ENCODE measurements at regions not wholly inside any gene's neighbourhood (a gene's known extent, or its start where the extent isn't known, plus 50 kb on each side); places are given as distances from the start of the nearest gene placed in this dataset.

- no peak for TF ChIP-seq TAF1 (IDR thresholded peaks at IDR 0.05; ENCODE audit: borderline replicate concordance, insufficient read depth, low read length)
- TF ChIP-seq POLR2AphosphoS5 (IDR thresholded peaks at IDR 0.05; ENCODE audit: low read depth, low read length), result no peak
- no peak for TF ChIP-seq SIN3A (IDR thresholded peaks at IDR 0.05; ENCODE audit: borderline replicate concordance, insufficient read depth, low read length)
- TF ChIP-seq, protein P1, sequence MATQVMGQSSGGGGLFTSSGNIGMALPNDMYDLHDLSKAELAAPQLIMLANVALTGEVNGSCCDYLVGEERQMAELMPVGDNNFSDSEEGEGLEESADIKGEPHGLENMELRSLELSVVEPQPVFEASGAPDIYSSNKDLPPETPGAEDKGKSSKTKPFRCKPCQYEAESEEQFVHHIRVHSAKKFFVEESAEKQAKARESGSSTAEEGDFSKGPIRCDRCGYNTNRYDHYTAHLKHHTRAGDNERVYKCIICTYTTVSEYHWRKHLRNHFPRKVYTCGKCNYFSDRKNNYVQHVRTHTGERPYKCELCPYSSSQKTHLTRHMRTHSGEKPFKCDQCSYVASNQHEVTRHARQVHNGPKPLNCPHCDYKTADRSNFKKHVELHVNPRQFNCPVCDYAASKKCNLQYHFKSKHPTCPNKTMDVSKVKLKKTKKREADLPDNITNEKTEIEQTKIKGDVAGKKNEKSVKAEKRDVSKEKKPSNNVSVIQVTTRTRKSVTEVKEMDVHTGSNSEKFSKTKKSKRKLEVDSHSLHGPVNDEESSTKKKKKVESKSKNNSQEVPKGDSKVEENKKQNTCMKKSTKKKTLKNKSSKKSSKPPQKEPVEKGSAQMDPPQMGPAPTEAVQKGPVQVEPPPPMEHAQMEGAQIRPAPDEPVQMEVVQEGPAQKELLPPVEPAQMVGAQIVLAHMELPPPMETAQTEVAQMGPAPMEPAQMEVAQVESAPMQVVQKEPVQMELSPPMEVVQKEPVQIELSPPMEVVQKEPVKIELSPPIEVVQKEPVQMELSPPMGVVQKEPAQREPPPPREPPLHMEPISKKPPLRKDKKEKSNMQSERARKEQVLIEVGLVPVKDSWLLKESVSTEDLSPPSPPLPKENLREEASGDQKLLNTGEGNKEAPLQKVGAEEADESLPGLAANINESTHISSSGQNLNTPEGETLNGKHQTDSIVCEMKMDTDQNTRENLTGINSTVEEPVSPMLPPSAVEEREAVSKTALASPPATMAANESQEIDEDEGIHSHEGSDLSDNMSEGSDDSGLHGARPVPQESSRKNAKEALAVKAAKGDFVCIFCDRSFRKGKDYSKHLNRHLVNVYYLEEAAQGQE (IDR thresholded peaks at IDR 0.05; ENCODE audit: insufficient read depth in 1 of 2, low read depth in 2 of 2, low read length in 2 of 2), result no peak
- no peak for TF ChIP-seq FOXP2 (optimal IDR thresholded peaks at IDR 0.05; ENCODE audit: borderline replicate concordance, extremely low read depth, extremely low read length, insufficient read depth)
Observed at GRCh38 chr2:136497709-136498108, 267.6 kb upstream of the THSD7B start.
